ENCODE measurements at regions not wholly inside any gene's neighbourhood (a gene's known extent, or its start where the extent isn't known, plus 50 kb on each side); places are given as distances from the start of the nearest gene placed in this dataset.

- TF ChIP-seq CTCF (IDR thresholded peaks at IDR 0.05; ENCODE audit: control insufficient read depth, extremely low read depth, insufficient read depth) = no peak
- H3K4me3 ChIP-seq (ENCODE audit: low read depth, low read length) = no peak overlapping the region
- DNase-seq (ENCODE audit: low read depth) = no peak
Measured at GRCh38 chr9:99341686-99342085, 119.6 kb downstream of the SEC61B start.

GRCh38 chr9:99345451-99345850 lies 123.4 kb downstream of the SEC61B start:
- no peak for DNase-seq (ENCODE audit: low read depth)
- H3K4me3 ChIP-seq (ENCODE audit: low read depth, low read length) = no peak overlapping the region
- TF ChIP-seq CTCF (IDR thresholded peaks at IDR 0.05; ENCODE audit: control insufficient read depth, extremely low read depth, insufficient read depth) = no peak

- no peak for TF ChIP-seq CTCF (IDR thresholded peaks at IDR 0.05; ENCODE audit: control insufficient read depth, extremely low read depth, insufficient read depth)
Measured at GRCh38 chr9:99345942-99346341, 123.9 kb downstream of the SEC61B start.

GRCh38 chr9:99347568-99347967 lies 125.5 kb downstream of the SEC61B start:
- no peak for DNase-seq (ENCODE audit: low read depth)
- no peak overlapping the region for H3K4me3 ChIP-seq (ENCODE audit: low read depth, low read length)
- TF ChIP-seq CTCF (IDR thresholded peaks at IDR 0.05; ENCODE audit: control insufficient read depth, extremely low read depth, insufficient read depth) = no peak

More at GRCh38 chr9:99345942-99346341, 123.9 kb downstream of the SEC61B start:
- no peak overlapping the region for H3K4me3 ChIP-seq (ENCODE audit: low read depth, low read length)
- DNase-seq (ENCODE audit: low read depth) = no peak

GRCh38 chr9:99348289-99348688 lies 126.2 kb downstream of the SEC61B start:
- no peak for TF ChIP-seq CTCF (IDR thresholded peaks at IDR 0.05; ENCODE audit: control insufficient read depth, extremely low read depth, insufficient read depth)
- DNase-seq (ENCODE audit: low read depth) = no peak
- no peak overlapping the region for H3K4me3 ChIP-seq (ENCODE audit: low read depth, low read length)

- no peak for DNase-seq (ENCODE audit: low read depth)
- no peak overlapping the region for H3K4me3 ChIP-seq (ENCODE audit: low read depth, low read length)
- no peak for TF ChIP-seq CTCF (IDR thresholded peaks at IDR 0.05; ENCODE audit: control insufficient read depth, extremely low read depth, insufficient read depth)
Measured at GRCh38 chr9:99349870-99350269, 127.8 kb downstream of the SEC61B start.

- no peak for DNase-seq (ENCODE audit: low read depth)
- TF ChIP-seq CTCF (IDR thresholded peaks at IDR 0.05; ENCODE audit: control insufficient read depth, extremely low read depth, insufficient read depth) = no peak
- H3K4me3 ChIP-seq (ENCODE audit: low read depth, low read length) = no peak overlapping the region
Measured at GRCh38 chr9:99350461-99350860, 128.4 kb downstream of the SEC61B start.
